HL-60 (cell line): ENCODE measurements at regions not wholly inside any gene's neighbourhood (a gene's known extent, or its start where the extent isn't known, plus 50 kb on each side); places are given as distances from the start of the nearest gene placed in this dataset.

Experiments
- TF ChIP-seq, protein P1 (sequence below): IDR thresholded peaks from one replicate; pipeline ENCODE4 v1.5.1; 2011; ENCODE audit warnings: low read length, control low read depth, inconsistent platforms; ENCODE audit not compliant: insufficient read depth
- TF ChIP-seq, protein P2 (sequence below): IDR thresholded peaks from 2 replicates; pipeline ENCODE4 v1.6.1; 2012; ENCODE audit warnings: low read depth; ENCODE audit not compliant: insufficient replicate concordance

GRCh38 chr18:77708826-77709506, 459.3 kb downstream of the GALR1 start:
- TF ChIP-seq, protein P1, sequence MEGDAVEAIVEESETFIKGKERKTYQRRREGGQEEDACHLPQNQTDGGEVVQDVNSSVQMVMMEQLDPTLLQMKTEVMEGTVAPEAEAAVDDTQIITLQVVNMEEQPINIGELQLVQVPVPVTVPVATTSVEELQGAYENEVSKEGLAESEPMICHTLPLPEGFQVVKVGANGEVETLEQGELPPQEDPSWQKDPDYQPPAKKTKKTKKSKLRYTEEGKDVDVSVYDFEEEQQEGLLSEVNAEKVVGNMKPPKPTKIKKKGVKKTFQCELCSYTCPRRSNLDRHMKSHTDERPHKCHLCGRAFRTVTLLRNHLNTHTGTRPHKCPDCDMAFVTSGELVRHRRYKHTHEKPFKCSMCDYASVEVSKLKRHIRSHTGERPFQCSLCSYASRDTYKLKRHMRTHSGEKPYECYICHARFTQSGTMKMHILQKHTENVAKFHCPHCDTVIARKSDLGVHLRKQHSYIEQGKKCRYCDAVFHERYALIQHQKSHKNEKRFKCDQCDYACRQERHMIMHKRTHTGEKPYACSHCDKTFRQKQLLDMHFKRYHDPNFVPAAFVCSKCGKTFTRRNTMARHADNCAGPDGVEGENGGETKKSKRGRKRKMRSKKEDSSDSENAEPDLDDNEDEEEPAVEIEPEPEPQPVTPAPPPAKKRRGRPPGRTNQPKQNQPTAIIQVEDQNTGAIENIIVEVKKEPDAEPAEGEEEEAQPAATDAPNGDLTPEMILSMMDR: no peak
- TF ChIP-seq, protein P2, sequence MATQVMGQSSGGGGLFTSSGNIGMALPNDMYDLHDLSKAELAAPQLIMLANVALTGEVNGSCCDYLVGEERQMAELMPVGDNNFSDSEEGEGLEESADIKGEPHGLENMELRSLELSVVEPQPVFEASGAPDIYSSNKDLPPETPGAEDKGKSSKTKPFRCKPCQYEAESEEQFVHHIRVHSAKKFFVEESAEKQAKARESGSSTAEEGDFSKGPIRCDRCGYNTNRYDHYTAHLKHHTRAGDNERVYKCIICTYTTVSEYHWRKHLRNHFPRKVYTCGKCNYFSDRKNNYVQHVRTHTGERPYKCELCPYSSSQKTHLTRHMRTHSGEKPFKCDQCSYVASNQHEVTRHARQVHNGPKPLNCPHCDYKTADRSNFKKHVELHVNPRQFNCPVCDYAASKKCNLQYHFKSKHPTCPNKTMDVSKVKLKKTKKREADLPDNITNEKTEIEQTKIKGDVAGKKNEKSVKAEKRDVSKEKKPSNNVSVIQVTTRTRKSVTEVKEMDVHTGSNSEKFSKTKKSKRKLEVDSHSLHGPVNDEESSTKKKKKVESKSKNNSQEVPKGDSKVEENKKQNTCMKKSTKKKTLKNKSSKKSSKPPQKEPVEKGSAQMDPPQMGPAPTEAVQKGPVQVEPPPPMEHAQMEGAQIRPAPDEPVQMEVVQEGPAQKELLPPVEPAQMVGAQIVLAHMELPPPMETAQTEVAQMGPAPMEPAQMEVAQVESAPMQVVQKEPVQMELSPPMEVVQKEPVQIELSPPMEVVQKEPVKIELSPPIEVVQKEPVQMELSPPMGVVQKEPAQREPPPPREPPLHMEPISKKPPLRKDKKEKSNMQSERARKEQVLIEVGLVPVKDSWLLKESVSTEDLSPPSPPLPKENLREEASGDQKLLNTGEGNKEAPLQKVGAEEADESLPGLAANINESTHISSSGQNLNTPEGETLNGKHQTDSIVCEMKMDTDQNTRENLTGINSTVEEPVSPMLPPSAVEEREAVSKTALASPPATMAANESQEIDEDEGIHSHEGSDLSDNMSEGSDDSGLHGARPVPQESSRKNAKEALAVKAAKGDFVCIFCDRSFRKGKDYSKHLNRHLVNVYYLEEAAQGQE: no peak
